ENCODE measurements at regions not wholly inside any gene's neighbourhood (a gene's known extent, or its start where the extent isn't known, plus 50 kb on each side); places are given as distances from the start of the nearest gene placed in this dataset.

- no peak for DNase-seq (ENCODE audit: low read depth, low spot score)
- TF ChIP-seq CTCF (IDR thresholded peaks at IDR 0.05; ENCODE audit: low read depth, low read length) = no peak
- ChIA-PET POLR2A (no interaction called here), CTCF (no interaction called here)
- Histone ChIP-seq H3K4me3 (ENCODE audit: low read depth, low read length) (no peak overlapping the region), H3K27ac (ENCODE audit: low read depth, low read length) (no peak overlapping the region), H3K9me3 (ENCODE audit: control insufficient read depth, insufficient read depth, low read length) (no peaks in the 10 kb centered on the region), H3K27me3 (ENCODE audit: control insufficient read depth, insufficient read depth, low read length) (no peaks in the 10 kb centered on the region)
Observed at GRCh38 chr5:103674739-103675138, 112.2 kb upstream of the NUDT12 start.

GRCh38 chr5:103674251-103674650 is 111.7 kb upstream of the NUDT12 start:
- H3K9me3 ChIP-seq (ENCODE audit: control insufficient read depth, insufficient read depth, low read length) = no peaks in the 10 kb centered on the region
- no peaks in the 10 kb centered on the region for H3K27me3 ChIP-seq (ENCODE audit: control insufficient read depth, insufficient read depth, low read length)
- H3K4me3 ChIP-seq (ENCODE audit: low read depth, low read length) = no peak overlapping the region
- POLR2A ChIA-PET = no interaction called here
- H3K27ac ChIP-seq (ENCODE audit: low read depth, low read length) = no peak overlapping the region
- CTCF ChIA-PET = no interaction called here
- TF ChIP-seq CTCF (IDR thresholded peaks at IDR 0.05; ENCODE audit: low read depth, low read length) = no peak
- DNase-seq (ENCODE audit: low read depth, low spot score) = no peak

- H3K27me3 ChIP-seq (ENCODE audit: control insufficient read depth, insufficient read depth, low read length) = no peaks in the 10 kb centered on the region
- CTCF ChIA-PET = no interaction called here
- H3K27ac ChIP-seq (ENCODE audit: low read depth, low read length) = no peak overlapping the region
- POLR2A ChIA-PET = no interaction called here
- H3K4me3 ChIP-seq (ENCODE audit: low read depth, low read length) = no peak overlapping the region
- DNase-seq (ENCODE audit: low read depth, low spot score) = no peak
- H3K9me3 ChIP-seq (ENCODE audit: control insufficient read depth, insufficient read depth, low read length) = no peaks in the 10 kb centered on the region
- no peak for TF ChIP-seq CTCF (IDR thresholded peaks at IDR 0.05; ENCODE audit: low read depth, low read length)
Observed at GRCh38 chr5:103669615-103670014, 107.0 kb upstream of the NUDT12 start.

- CTCF ChIA-PET = interaction anchor here (0.6 kb wide), 1 partner anchor 28 kb away, joined by 6 read pairs; no protein-coding TSS in a partner anchor
- Histone ChIP-seq H3K27me3 (ENCODE audit: control insufficient read depth, insufficient read depth, low read length) (no peaks in the 10 kb centered on the region), H3K9me3 (ENCODE audit: control insufficient read depth, insufficient read depth, low read length) (no peaks in the 10 kb centered on the region), H3K27ac (ENCODE audit: low read depth, low read length) (no peak overlapping the region), H3K4me3 (ENCODE audit: low read depth, low read length) (no peak overlapping the region)
- no peak for DNase-seq (ENCODE audit: low read depth, low spot score)
- no peak for TF ChIP-seq CTCF (IDR thresholded peaks at IDR 0.05; ENCODE audit: low read depth, low read length)
- POLR2A ChIA-PET = no interaction called here
Observed at GRCh38 chr5:103668281-103668680, 105.7 kb upstream of the NUDT12 start.

- CTCF ChIA-PET = no interaction called here
Observed at GRCh38 chr5:103667068-103667467, 104.5 kb upstream of the NUDT12 start.

More at GRCh38 chr5:103667068-103667467, 104.5 kb upstream of the NUDT12 start:
- POLR2A ChIA-PET = no interaction called here
- no peak for DNase-seq (ENCODE audit: low read depth, low spot score)
- no peaks in the 10 kb centered on the region for H3K9me3 ChIP-seq (ENCODE audit: control insufficient read depth, insufficient read depth, low read length)
- no peak for TF ChIP-seq CTCF (IDR thresholded peaks at IDR 0.05; ENCODE audit: low read depth, low read length)
- H3K4me3 ChIP-seq (ENCODE audit: low read depth, low read length) = no peak overlapping the region
- no peak overlapping the region for H3K27ac ChIP-seq (ENCODE audit: low read depth, low read length)
- no peaks in the 10 kb centered on the region for H3K27me3 ChIP-seq (ENCODE audit: control insufficient read depth, insufficient read depth, low read length)
